Body of pancreas (tissue), 4 donors: ENCODE measurements at regions not wholly inside any gene's neighbourhood (a gene's known extent, or its start where the extent isn't known, plus 50 kb on each side); places are given as distances from the start of the nearest gene placed in this dataset.

ENCODE experiments used
- POLR2A ChIP-seq, 3 donors: fragments of 450-650 bp; IDR thresholded peaks; one replicate each; pipeline ENCODE4 v1.6.1; 2016; ENCODE audit warnings: antibody characterized with exemption in 3 of 3, mild to moderate bottlenecking in 2 of 3
- TF ChIP-seq, protein P1 (sequence below), 7 experiments: fragments of 450-650 bp in 4 of 7; fragments of 200-600 bp in 3 of 7; sonication (generic) in 3 of 7; IDR thresholded peaks; one replicate each; pipeline ENCODE4 v1.5.1; 2016 to 2019; ENCODE audit warnings: antibody characterized with exemption in 7 of 7

DNA sequence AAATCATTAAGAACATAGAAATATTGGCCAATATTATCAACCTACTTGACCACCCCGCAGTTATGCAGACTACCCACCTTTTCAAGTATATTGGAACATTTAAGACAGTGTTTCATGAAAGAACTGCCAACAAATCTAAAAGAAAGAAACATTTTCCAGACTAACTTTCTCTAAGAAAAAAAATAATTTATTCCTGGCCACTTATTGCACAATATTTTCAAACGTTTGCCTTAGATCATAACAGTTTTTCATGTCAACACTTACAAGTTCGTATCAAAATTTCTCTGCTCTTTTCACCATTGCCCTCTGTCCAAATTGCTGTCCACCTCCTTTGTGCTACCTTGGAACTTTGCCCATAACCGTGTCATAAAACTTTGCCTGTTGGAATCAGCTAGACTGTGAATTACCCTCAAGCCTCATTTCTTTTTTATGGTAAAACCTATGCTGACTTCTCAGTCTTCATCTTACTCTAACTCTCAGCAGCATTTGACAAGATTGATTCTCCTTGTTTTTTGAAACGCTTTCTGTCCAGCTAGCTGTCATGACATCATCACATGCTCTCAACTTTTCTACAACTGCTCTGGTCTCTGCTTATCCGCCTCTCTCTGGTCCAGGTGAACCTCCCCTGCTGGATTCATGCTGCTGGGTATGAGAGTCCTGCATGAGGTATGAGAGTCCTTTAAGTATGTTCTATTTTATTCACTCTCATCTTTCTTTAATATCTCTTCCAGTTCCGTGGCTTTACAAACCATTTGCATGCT lies 92.8 kb upstream of the CHRM3 start:
- TF ChIP-seq POLR2A (IDR thresholded peaks at IDR 0.05), result no peak
- TF ChIP-seq, protein P1, sequence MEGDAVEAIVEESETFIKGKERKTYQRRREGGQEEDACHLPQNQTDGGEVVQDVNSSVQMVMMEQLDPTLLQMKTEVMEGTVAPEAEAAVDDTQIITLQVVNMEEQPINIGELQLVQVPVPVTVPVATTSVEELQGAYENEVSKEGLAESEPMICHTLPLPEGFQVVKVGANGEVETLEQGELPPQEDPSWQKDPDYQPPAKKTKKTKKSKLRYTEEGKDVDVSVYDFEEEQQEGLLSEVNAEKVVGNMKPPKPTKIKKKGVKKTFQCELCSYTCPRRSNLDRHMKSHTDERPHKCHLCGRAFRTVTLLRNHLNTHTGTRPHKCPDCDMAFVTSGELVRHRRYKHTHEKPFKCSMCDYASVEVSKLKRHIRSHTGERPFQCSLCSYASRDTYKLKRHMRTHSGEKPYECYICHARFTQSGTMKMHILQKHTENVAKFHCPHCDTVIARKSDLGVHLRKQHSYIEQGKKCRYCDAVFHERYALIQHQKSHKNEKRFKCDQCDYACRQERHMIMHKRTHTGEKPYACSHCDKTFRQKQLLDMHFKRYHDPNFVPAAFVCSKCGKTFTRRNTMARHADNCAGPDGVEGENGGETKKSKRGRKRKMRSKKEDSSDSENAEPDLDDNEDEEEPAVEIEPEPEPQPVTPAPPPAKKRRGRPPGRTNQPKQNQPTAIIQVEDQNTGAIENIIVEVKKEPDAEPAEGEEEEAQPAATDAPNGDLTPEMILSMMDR (IDR thresholded peaks at IDR 0.05), result no peak
